SK-N-SH treated with all-trans-retinoic acid at 6 μM for 48 hours (cell line): ENCODE measurements at regions not wholly inside any gene's neighbourhood (a gene's known extent, or its start where the extent isn't known, plus 50 kb on each side); places are given as distances from the start of the nearest gene placed in this dataset.

ENCODE experiments used
- ATAC-seq: fragments of 200-7000 bp; cut with Tn5 transposase; 3 replicates; pipeline ENCODE4 v1.9.1; 2020; ENCODE audit warnings: mild to moderate bottlenecking, moderate library complexity
- ARNTL ChIP-seq: fragments of 450-650 bp; formaldehyde crosslinking; IDR thresholded peaks from 2 replicates; pipeline ENCODE4 v1.5.0; 2020; ENCODE audit warnings: low read depth, mild to moderate bottlenecking, moderate library complexity, borderline replicate concordance
- BACH2 ChIP-seq: fragments of 250-450 bp; sonication (Bioruptor Pico); IDR thresholded peaks from 2 replicates; pipeline ENCODE4 v1.9.0; 2021; ENCODE audit warnings: mild to moderate bottlenecking, borderline replicate concordance
- CREB5 ChIP-seq: fragments of 250-450 bp; sonication (Bioruptor Pico); IDR thresholded peaks from 2 replicates; pipeline ENCODE4 v1.5.1; 2020; ENCODE audit warnings: low read depth, mild to moderate bottlenecking, moderate library complexity
- CSDC2 ChIP-seq: fragments of 250-450 bp; sonication (Bioruptor Pico); IDR thresholded peaks from 2 replicates; pipeline ENCODE4 v1.5.0; 2020; ENCODE audit warnings: mild to moderate bottlenecking, moderate library complexity
- CSRNP3 ChIP-seq: fragments of 250-450 bp; sonication (Bioruptor Pico); IDR thresholded peaks from 2 replicates; pipeline ENCODE4 v1.5.1; 2021; ENCODE audit warnings: mild to moderate bottlenecking, moderate library complexity
- ESRRG ChIP-seq: fragments of 250-450 bp; sonication (Bioruptor Pico); IDR thresholded peaks from 2 replicates; pipeline ENCODE4 v1.6.1; 2021; ENCODE audit warnings: mild to moderate bottlenecking
- GLIS3 ChIP-seq: fragments of 250-450 bp; sonication (Bioruptor Pico); IDR thresholded peaks from 2 replicates; pipeline ENCODE4 v1.5.0; 2020; ENCODE audit warnings: mild to moderate bottlenecking, moderate library complexity
- ISL1 ChIP-seq: fragments of 250-450 bp; sonication (Bioruptor Pico); IDR thresholded peaks from 2 replicates; pipeline ENCODE4 v2.1.2; 2022; ENCODE audit warnings: mild to moderate bottlenecking, moderate library complexity
- OSR1 ChIP-seq: fragments of 250-450 bp; sonication (Bioruptor Pico); IDR thresholded peaks from 2 replicates; pipeline ENCODE4 v1.8.0; 2022; ENCODE audit warnings: moderate library complexity, mild to moderate bottlenecking, inconsistent platforms
- PATZ1 ChIP-seq: fragments of 250-450 bp; sonication (Bioruptor Pico); IDR thresholded peaks from 2 replicates; pipeline ENCODE4 v1.8.0; 2020; ENCODE audit warnings: mild to moderate bottlenecking, moderate library complexity, borderline replicate concordance
- POU6F1 ChIP-seq: fragments of 250-450 bp; sonication (Bioruptor Pico); IDR thresholded peaks from 2 replicates; pipeline ENCODE4 v1.8.0; 2021; ENCODE audit warnings: low read depth, mild to moderate bottlenecking, moderate library complexity, borderline replicate concordance
- RARB ChIP-seq: fragments of 250-450 bp; sonication (Bioruptor Pico); IDR thresholded peaks from 2 replicates; pipeline ENCODE4 v1.8.0; 2021; ENCODE audit warnings: mild to moderate bottlenecking, moderate library complexity
- SNAI2 ChIP-seq: fragments of 250-450 bp; sonication (Bioruptor Pico); IDR thresholded peaks from 2 replicates; pipeline ENCODE4 v1.5.0; 2020; ENCODE audit warnings: mild to moderate bottlenecking, moderate library complexity
- TCF4 ChIP-seq: fragments of 250-450 bp; sonication (Bioruptor Pico); IDR thresholded peaks from 2 replicates; pipeline ENCODE4 v1.8.0; 2021; ENCODE audit warnings: mild to moderate bottlenecking, moderate library complexity, borderline replicate concordance
- TOX ChIP-seq: fragments of 250-450 bp; sonication (Bioruptor Pico); IDR thresholded peaks from 2 replicates; pipeline ENCODE4 v1.8.0; 2021; ENCODE audit warnings: mild to moderate bottlenecking, moderate library complexity, borderline replicate concordance
- TSHZ2 ChIP-seq: fragments of 250-450 bp; sonication (Bioruptor Pico); IDR thresholded peaks from 2 replicates; pipeline ENCODE4 v1.5.0; 2020; ENCODE audit warnings: mild to moderate bottlenecking, moderate library complexity
- ZC3H10 ChIP-seq: fragments of 250-450 bp; sonication (Bioruptor Pico); IDR thresholded peaks from 2 replicates; pipeline ENCODE4 v1.5.1; 2021; ENCODE audit warnings: mild to moderate bottlenecking, moderate library complexity
- ZFP3 ChIP-seq: fragments of 250-450 bp; sonication (Bioruptor Pico); IDR thresholded peaks from 2 replicates; pipeline ENCODE4 v1.5.0; 2020; ENCODE audit warnings: mild to moderate bottlenecking, moderate library complexity
- ZFP30 ChIP-seq: fragments of 450-650 bp; formaldehyde crosslinking; IDR thresholded peaks from 2 replicates; pipeline ENCODE4 v1.5.0; 2022; ENCODE audit warnings: mild to moderate bottlenecking, moderate library complexity
- ZNF565 ChIP-seq: fragments of 450-650 bp; formaldehyde crosslinking; conservative IDR thresholded peaks from 2 replicates; pipeline ENCODE4 v1.5.0; 2020; ENCODE audit warnings: low read depth, mild to moderate bottlenecking, moderate library complexity
- ZNF70 ChIP-seq: fragments of 450-650 bp; formaldehyde crosslinking; IDR thresholded peaks from 2 replicates; pipeline ENCODE4 v1.5.0; 2020; ENCODE audit warnings: mild to moderate bottlenecking, moderate library complexity
- ZNF8 ChIP-seq: fragments of 450-650 bp; formaldehyde crosslinking; IDR thresholded peaks from 2 replicates; pipeline ENCODE4 v1.5.0; 2020; ENCODE audit warnings: mild to moderate bottlenecking, moderate library complexity

- no peak for ATAC-seq
- TF ChIP-seq TSHZ2 (CRISPR knock-in tag), result no peak
- TF ChIP-seq ARNTL (CRISPR knock-in tag), result no peak
- no peak for TF ChIP-seq SNAI2 (CRISPR knock-in tag)
- no peak for TF ChIP-seq ZNF565 (CRISPR knock-in tag)
- TF ChIP-seq TCF4 (CRISPR knock-in tag), result no peak
- TF ChIP-seq CSRNP3 (CRISPR knock-in tag), result no peak
- TF ChIP-seq CREB5, result no peak
- no peak for TF ChIP-seq CSDC2 (CRISPR knock-in tag)
- no peak for TF ChIP-seq ISL1 (CRISPR knock-in tag)
- TF ChIP-seq POU6F1 (CRISPR knock-in tag), result no peak
- TF ChIP-seq RARB, result no peak
- no peak for TF ChIP-seq OSR1
- no peak for TF ChIP-seq GLIS3 (CRISPR knock-in tag)
- no peak for TF ChIP-seq TOX (CRISPR knock-in tag)
- TF ChIP-seq ZNF70 (CRISPR knock-in tag), result no peak
- TF ChIP-seq ZC3H10 (CRISPR knock-in tag), result no peak
- TF ChIP-seq BACH2 (CRISPR knock-in tag), result no peak
- TF ChIP-seq ZNF8 (CRISPR knock-in tag), result no peak
- no peak for TF ChIP-seq PATZ1 (CRISPR knock-in tag)
- TF ChIP-seq ZFP30, result no peak
Measured at GRCh38 chr4:36884151-36884550, 360.4 kb upstream of the NWD2 start.

- no peak for ATAC-seq
Measured at GRCh38 chr4:36891971-36892370, 352.6 kb upstream of the NWD2 start.

More at GRCh38 chr4:36891971-36892370, 352.6 kb upstream of the NWD2 start:
- TF ChIP-seq SNAI2 (CRISPR knock-in tag), result no peak
- TF ChIP-seq OSR1, result no peak
- TF ChIP-seq ZFP30, result no peak
- no peak for TF ChIP-seq TOX (CRISPR knock-in tag)
- no peak for TF ChIP-seq ISL1 (CRISPR knock-in tag)
- TF ChIP-seq TSHZ2 (CRISPR knock-in tag), result no peak
- TF ChIP-seq ARNTL (CRISPR knock-in tag), result no peak
- TF ChIP-seq ZFP3 (CRISPR knock-in tag), result no peak
- TF ChIP-seq ESRRG, result no peak
- TF ChIP-seq ZC3H10 (CRISPR knock-in tag), result no peak
- no peak for TF ChIP-seq CSDC2 (CRISPR knock-in tag)
- no peak for TF ChIP-seq CREB5
- no peak for TF ChIP-seq ZNF70 (CRISPR knock-in tag)
- no peak for TF ChIP-seq RARB
